ENCODE measurements at regions not wholly inside any gene's neighbourhood (a gene's known extent, or its start where the extent isn't known, plus 50 kb on each side); places are given as distances from the start of the nearest gene placed in this dataset.

DNA sequence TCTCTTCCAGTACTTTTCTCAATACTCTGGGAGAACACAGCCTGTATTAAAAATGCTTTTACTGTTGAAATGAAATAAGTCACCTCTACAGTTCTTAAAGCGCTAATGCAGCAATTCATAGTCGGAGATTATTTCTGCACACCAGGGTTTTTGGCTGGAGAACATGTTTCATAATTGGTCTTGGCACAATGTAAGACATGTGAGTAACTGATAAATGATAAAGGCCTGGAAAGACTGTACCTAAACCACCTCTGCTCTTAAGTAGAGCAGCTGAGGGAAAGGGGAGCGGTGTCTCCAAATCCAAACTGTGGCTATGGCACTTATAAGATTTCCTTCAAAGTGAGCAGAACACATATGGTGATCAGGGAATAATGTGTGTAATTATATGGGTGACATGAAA is 390.3 kb upstream of the MBL2 start:
- H3K4me2 ChIP-seq (ENCODE audit: insufficient read depth, insufficient read length, low read length): no peak overlapping the region
- H3K9me3 Mint-ChIP-seq: no peaks in the 10 kb centered on the region; a peak in 1 of 5 replicates
- peaks cover 0 to 5% (median 0%) of the 10 kb centered on the region in 3 experiments; a peak in 1 of 7 replicates for H3K36me3 Mint-ChIP-seq (ENCODE audit: insufficient read depth in 1 of 3, low read depth in 3 of 3)
- H2BK120ac ChIP-seq (ENCODE audit: low read depth, low read length, poor library complexity, severe bottlenecking): no peak overlapping the region
- no peak overlapping the region for H3K18ac ChIP-seq (ENCODE audit: insufficient read length, low read depth, low read length)
- H2AK5ac ChIP-seq (ENCODE audit: insufficient read length, low read length): no peak overlapping the region
- H3K4ac ChIP-seq (ENCODE audit: low read depth, low read length): no peak overlapping the region
- no peak overlapping the region for H4K5ac ChIP-seq (ENCODE audit: insufficient read length, low read depth, low read length)
- no CpG with 5 or more reads among the region's 3 CpGs for WGBS (ENCODE audit: extremely low coverage, insufficient read length, low lambda C conversion rate)
- no peaks in the 10 kb centered on the region for H3K27me3 Mint-ChIP-seq (ENCODE audit: low read depth)
- H2BK15ac ChIP-seq (ENCODE audit: low read depth, low read length): no peak overlapping the region
- no peak overlapping the region for H3K27ac ChIP-seq (ENCODE audit: insufficient read length, low read depth, low read length)
- no peak overlapping the region for H2BK12ac ChIP-seq (ENCODE audit: insufficient read length, low read depth, low read length)
- H4K8ac ChIP-seq (replicated peaks; ENCODE audit: insufficient read length, low read depth, low read length): no peak overlapping the region
- no peak overlapping the region for H3K14ac ChIP-seq (ENCODE audit: insufficient read depth, low read length)
- H3T11ph ChIP-seq (ENCODE audit: low read length): no peak overlapping the region
- H3K27me3 ChIP-seq (ENCODE audit: insufficient read depth, low read length): no peaks in the 10 kb centered on the region
- H3K23ac ChIP-seq (ENCODE audit: insufficient read length, low read depth, low read length): no peak overlapping the region
- no peaks in the 10 kb centered on the region for H3K23me2 ChIP-seq (ENCODE audit: insufficient read length, low read depth, low read length, poor library complexity, severe bottlenecking)
- H2AFZ ChIP-seq (ENCODE audit: low read length): no peak overlapping the region
- no peak overlapping the region for H4K91ac ChIP-seq (ENCODE audit: insufficient read length, low read depth, low read length)
- H2BK20ac ChIP-seq (ENCODE audit: low read depth, low read length, poor library complexity, severe bottlenecking): no peak overlapping the region
- no peak overlapping the region for H3K56ac ChIP-seq (ENCODE audit: insufficient read length, low read depth, low read length)
- H2BK5ac ChIP-seq (ENCODE audit: insufficient read length, low read length): no peak overlapping the region
- no peaks in the 10 kb centered on the region for H3K9me3 ChIP-seq (ENCODE audit: control insufficient read depth, low read depth, low read length)
- H3K4me3 Mint-ChIP-seq: no peak overlapping the region
- H4K20me1 ChIP-seq (ENCODE audit: control insufficient read depth, insufficient read depth, insufficient read length): no peaks in the 10 kb centered on the region
- no peaks in the 10 kb centered on the region for H3K79me1 ChIP-seq (ENCODE audit: insufficient read depth, low read depth, low read length, poor library complexity, severe bottlenecking)
- H3K27ac Mint-ChIP-seq: no peak overlapping the region
- no peaks in the 10 kb centered on the region for H3K4me1 ChIP-seq (ENCODE audit: insufficient read depth, low read length)
- no peaks in the 10 kb centered on the region for H3K4me1 Mint-ChIP-seq
- H3K9ac ChIP-seq (ENCODE audit: extremely low read depth, insufficient read length, low read length): no peak overlapping the region
- H3K79me2 ChIP-seq (ENCODE audit: insufficient read depth, low read length): no peaks in the 10 kb centered on the region
- TF ChIP-seq, protein P1, sequence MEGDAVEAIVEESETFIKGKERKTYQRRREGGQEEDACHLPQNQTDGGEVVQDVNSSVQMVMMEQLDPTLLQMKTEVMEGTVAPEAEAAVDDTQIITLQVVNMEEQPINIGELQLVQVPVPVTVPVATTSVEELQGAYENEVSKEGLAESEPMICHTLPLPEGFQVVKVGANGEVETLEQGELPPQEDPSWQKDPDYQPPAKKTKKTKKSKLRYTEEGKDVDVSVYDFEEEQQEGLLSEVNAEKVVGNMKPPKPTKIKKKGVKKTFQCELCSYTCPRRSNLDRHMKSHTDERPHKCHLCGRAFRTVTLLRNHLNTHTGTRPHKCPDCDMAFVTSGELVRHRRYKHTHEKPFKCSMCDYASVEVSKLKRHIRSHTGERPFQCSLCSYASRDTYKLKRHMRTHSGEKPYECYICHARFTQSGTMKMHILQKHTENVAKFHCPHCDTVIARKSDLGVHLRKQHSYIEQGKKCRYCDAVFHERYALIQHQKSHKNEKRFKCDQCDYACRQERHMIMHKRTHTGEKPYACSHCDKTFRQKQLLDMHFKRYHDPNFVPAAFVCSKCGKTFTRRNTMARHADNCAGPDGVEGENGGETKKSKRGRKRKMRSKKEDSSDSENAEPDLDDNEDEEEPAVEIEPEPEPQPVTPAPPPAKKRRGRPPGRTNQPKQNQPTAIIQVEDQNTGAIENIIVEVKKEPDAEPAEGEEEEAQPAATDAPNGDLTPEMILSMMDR (conservative IDR thresholded peaks at IDR 0.05): no peak
- DNase-seq: no peak
